Esophagus (tissue), 2 donors: ENCODE measurements at regions not wholly inside any gene's neighbourhood (a gene's known extent, or its start where the extent isn't known, plus 50 kb on each side); places are given as distances from the start of the nearest gene placed in this dataset.

Experiments used
- H3K27ac ChIP-seq, 2 donors: one replicate each; pipeline ENCODE4 v1.5.1; 2013; ENCODE audit warnings: low read depth in 2 of 2, mild to moderate bottlenecking in 2 of 2, inconsistent platforms in 1 of 2, low read length in 1 of 2, moderate library complexity in 1 of 2
- H3K27me3 ChIP-seq, 2 donors: one replicate each; pipeline ENCODE4 v1.6.1; 2013; ENCODE audit warnings: low read length in 2 of 2, control low read depth in 1 of 2, mild to moderate bottlenecking in 1 of 2; ENCODE audit not compliant: insufficient read depth in 2 of 2, control insufficient read depth in 1 of 2
- H3K36me3 ChIP-seq, 2 donors: one replicate each; pipeline ENCODE4 v1.6.1; 2013; ENCODE audit warnings: low read length in 1 of 2; ENCODE audit not compliant: control insufficient read depth in 2 of 2, insufficient read depth in 2 of 2
- H3K4me1 ChIP-seq, 2 donors: one replicate each; pipeline ENCODE4 v1.6.1; 2013; ENCODE audit warnings: low read length in 1 of 2; ENCODE audit not compliant: control insufficient read depth in 2 of 2, insufficient read depth in 2 of 2
- H3K4me3 ChIP-seq, 2 donors: one replicate each; pipeline ENCODE4 v1.5.1; 2013; ENCODE audit warnings: low read length in 2 of 2, mild to moderate bottlenecking in 2 of 2, low read depth in 1 of 2, moderate library complexity in 1 of 2
- H3K9me3 ChIP-seq, 2 donors: one replicate each; pipeline ENCODE4 v1.6.1; 2013; ENCODE audit warnings: mild to moderate bottlenecking in 2 of 2, low read depth in 1 of 2, low read length in 1 of 2, moderate library complexity in 1 of 2; ENCODE audit not compliant: control insufficient read depth in 2 of 2, insufficient read depth in 1 of 2
- WGBS, 2 donors: extraction: QIAGEN DNeasy Blood & Tissue Kit; methylation state at CpG; one replicate each; pipeline ENCODE4 v1.1.7; 2013; 5-methylcytosine and 5-hydroxymethylcytosine counted together
- donor health status: healthy with polysubstance abuse.
- donor health status: Bipolar disorder and iron deficiency.

GRCh38 chr5:103895738-103896137 lies 333.1 kb upstream of the NUDT12 start:
- Histone ChIP-seq H3K4me1 (no peaks in the 10 kb centered on the region), H3K4me3 (no peak overlapping the region), H3K36me3 (no peaks in the 10 kb centered on the region), H3K27me3 (no peaks in the 10 kb centered on the region), H3K9me3 (no peaks in the 10 kb centered on the region), H3K27ac (no peak overlapping the region)
- WGBS, 2 donors: 83 to 89% methylated on average over 2 of the region's 2 CpGs

DNA sequence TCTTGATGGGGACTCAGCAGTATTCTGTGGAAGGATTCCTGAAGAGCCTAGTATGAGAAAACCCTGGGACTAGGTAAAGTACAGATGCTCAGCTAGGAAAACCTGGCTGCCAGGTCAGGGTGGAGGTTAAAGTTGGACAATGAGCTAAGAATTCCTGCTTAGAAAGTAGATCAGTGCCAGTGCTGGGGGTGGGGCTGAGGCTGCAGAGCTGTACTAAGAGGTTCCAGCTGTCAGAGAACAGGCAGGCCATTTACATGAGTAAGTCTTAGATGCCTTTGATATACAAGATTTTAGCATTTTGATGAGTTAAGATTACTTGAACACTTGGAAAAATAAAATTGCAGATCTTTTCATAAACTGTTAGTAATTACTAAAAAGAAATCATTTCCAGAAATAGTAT lies 332.3 kb upstream of the NUDT12 start:
- Histone ChIP-seq H3K27me3 (no peaks in the 10 kb centered on the region), H3K36me3 (no peaks in the 10 kb centered on the region), H3K4me1 (no peaks in the 10 kb centered on the region), H3K27ac (no peak overlapping the region), H3K4me3 (no peak overlapping the region), H3K9me3 (no peaks in the 10 kb centered on the region)

DNA sequence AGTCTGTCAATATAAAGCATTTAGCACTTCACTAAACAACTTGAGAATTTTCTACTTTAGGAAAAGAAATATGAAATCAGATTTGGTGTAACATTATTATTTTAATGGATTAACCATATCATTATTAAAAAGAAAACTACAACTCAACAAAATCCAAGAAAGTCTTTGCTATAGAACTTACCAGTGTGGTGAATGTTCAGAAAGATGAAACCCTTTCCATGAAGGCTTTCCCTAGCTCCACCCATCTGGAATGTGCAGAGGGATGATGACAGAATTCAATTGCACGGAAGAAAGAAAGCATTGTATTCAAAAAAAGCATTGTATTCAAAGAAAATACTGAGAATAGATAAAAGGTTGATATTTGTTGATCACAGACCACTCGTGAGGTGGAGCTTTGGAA lies 328.6 kb upstream of the NUDT12 start:
- Histone ChIP-seq H3K9me3 (no peaks in the 10 kb centered on the region), H3K4me3 (no peak overlapping the region), H3K36me3 (no peaks in the 10 kb centered on the region), H3K4me1 (no peaks in the 10 kb centered on the region), H3K27me3 (no peaks in the 10 kb centered on the region), H3K27ac (no peak overlapping the region)
- 49 to 58% methylated on average over 2 of the region's 2 CpGs for WGBS, 2 donors

GRCh38 chr5:103890313-103890712 lies 327.7 kb upstream of the NUDT12 start:
- Histone ChIP-seq H3K27me3 (no peaks in the 10 kb centered on the region), H3K4me1 (no peaks in the 10 kb centered on the region), H3K4me3 (no peak overlapping the region), H3K36me3 (no peaks in the 10 kb centered on the region), H3K9me3 (no peaks in the 10 kb centered on the region), H3K27ac (no peak overlapping the region)
- WGBS, 2 donors: 47 to 73% methylated on average over 1 of the region's 1 CpG

- H3K9me3 ChIP-seq: no peaks in the 10 kb centered on the region
- H3K27me3 ChIP-seq: no peaks in the 10 kb centered on the region
- H3K27ac ChIP-seq: no peak overlapping the region
- no peaks in the 10 kb centered on the region for H3K36me3 ChIP-seq
- 71 to 82% methylated on average over 2 of the region's 2 CpGs for WGBS, 2 donors
- no peaks in the 10 kb centered on the region for H3K4me1 ChIP-seq
- H3K4me3 ChIP-seq: no peak overlapping the region
Measured at GRCh38 chr5:103889500-103890209, 327.1 kb upstream of the NUDT12 start.

DNA sequence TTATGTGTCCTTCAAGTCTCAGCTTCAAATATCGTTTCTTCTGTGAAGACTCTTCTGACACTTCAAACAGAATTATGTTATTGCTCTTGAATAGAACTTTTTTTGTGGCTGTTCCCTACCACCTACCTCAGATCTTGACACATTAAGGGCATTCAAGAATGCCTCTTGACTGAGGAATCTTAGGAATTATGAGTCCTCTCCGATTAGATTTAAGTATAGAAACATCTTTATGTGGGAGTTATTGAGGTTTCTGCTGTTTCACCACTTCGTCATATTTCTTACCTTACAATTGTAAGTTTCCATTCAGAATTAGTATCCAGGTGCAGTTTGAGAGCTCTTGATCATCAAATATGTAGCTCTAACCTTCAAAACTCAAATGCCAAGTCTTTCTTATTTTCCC lies 324.2 kb upstream of the NUDT12 start:
- Histone ChIP-seq H3K36me3 (no peaks in the 10 kb centered on the region), H3K9me3 (no peaks in the 10 kb centered on the region), H3K4me1 (no peaks in the 10 kb centered on the region), H3K27me3 (no peaks in the 10 kb centered on the region), H3K4me3 (no peak overlapping the region), H3K27ac (no peak overlapping the region)
- 82 to 83% methylated on average over 3 of the region's 3 CpGs for WGBS, 2 donors

- Histone ChIP-seq H3K36me3 (no peaks in the 10 kb centered on the region), H3K4me3 (no peak overlapping the region), H3K4me1 (no peaks in the 10 kb centered on the region), H3K9me3 (no peaks in the 10 kb centered on the region), H3K27me3 (no peaks in the 10 kb centered on the region), H3K27ac (no peak overlapping the region)
- WGBS, 2 donors: 81 to 90% methylated on average over 1 of the region's 1 CpG
Measured at GRCh38 chr5:103883143-103883542, 320.6 kb upstream of the NUDT12 start.

- Histone ChIP-seq H3K27me3 (no peaks in the 10 kb centered on the region), H3K36me3 (no peaks in the 10 kb centered on the region), H3K27ac (no peak overlapping the region), H3K4me1 (no peaks in the 10 kb centered on the region), H3K9me3 (no peaks in the 10 kb centered on the region), H3K4me3 (no peak overlapping the region)
- WGBS, 2 donors: 84 to 92% methylated on average over 1 of the region's 1 CpG
Measured at GRCh38 chr5:103881560-103881959, 319.0 kb upstream of the NUDT12 start.

- Histone ChIP-seq H3K27me3 (no peaks in the 10 kb centered on the region), H3K27ac (no peak overlapping the region), H3K4me1 (no peaks in the 10 kb centered on the region), H3K4me3 (no peak overlapping the region), H3K9me3 (no peaks in the 10 kb centered on the region), H3K36me3 (no peaks in the 10 kb centered on the region)
- WGBS, 2 donors: 64 to 65% methylated on average over 5 of the region's 5 CpGs
Measured at GRCh38 chr5:103867857-103868598, 305.4 kb upstream of the NUDT12 start.

- Histone ChIP-seq H3K36me3 (no peaks in the 10 kb centered on the region), H3K4me1 (no peaks in the 10 kb centered on the region), H3K9me3 (no peaks in the 10 kb centered on the region), H3K4me3 (no peak overlapping the region), H3K27me3 (no peaks in the 10 kb centered on the region), H3K27ac (no peak overlapping the region)
- 58 to 68% methylated on average over 1 of the region's 1 CpG for WGBS, 2 donors
Measured at GRCh38 chr5:103866169-103866568, 303.6 kb upstream of the NUDT12 start.
